H1 (cell line): ENCODE measurements at regions not wholly inside any gene's neighbourhood (a gene's known extent, or its start where the extent isn't known, plus 50 kb on each side); places are given as distances from the start of the nearest gene placed in this dataset.

Source experiments
- PHF8 ChIP-seq: fragments of 200-600 bp; sonication (generic); conservative IDR thresholded peaks from 2 replicates; pipeline ENCODE4 v1.7.1; 2012; ENCODE audit warnings: low read depth, mild to moderate bottlenecking, inconsistent platforms, low read length, moderate library complexity
- RFX5 ChIP-seq: IDR thresholded peaks from 2 replicates; pipeline ENCODE4 v1.6.1; 2011; ENCODE audit warnings: low read depth, low read length, improper control_type of control experiment, borderline replicate concordance

- TF ChIP-seq PHF8 = no peak
- TF ChIP-seq RFX5 = no peak
Measured at GRCh38 chr2:183255411-183255810, 131.2 kb downstream of the NUP35 start (continued).
